ENCODE measurements at regions not wholly inside any gene's neighbourhood (a gene's known extent, or its start where the extent isn't known, plus 50 kb on each side); places are given as distances from the start of the nearest gene placed in this dataset.

GRCh38 chr14:65296876-65297275, 115.7 kb upstream of the FUT8 start:
- TF ChIP-seq CTCF (IDR thresholded peaks at IDR 0.05) (no peak), POLR2A (IDR thresholded peaks at IDR 0.05) (no peak)
